Activated CD8-positive, alpha-beta memory T cell treated with anti-CD3 and anti-CD28 coated beads, Interleukin-2, amount 50 U/mL, for 1 hour (primary cell): ENCODE measurements at regions not wholly inside any gene's neighbourhood (a gene's known extent, or its start where the extent isn't known, plus 50 kb on each side); places are given as distances from the start of the nearest gene placed in this dataset.

Experiments used
- DNase-seq: peaks from one replicate; pipeline ENCODE4 v3.0.0-alpha.2; 2020; ENCODE audit errors: extremely low read depth

DNA sequence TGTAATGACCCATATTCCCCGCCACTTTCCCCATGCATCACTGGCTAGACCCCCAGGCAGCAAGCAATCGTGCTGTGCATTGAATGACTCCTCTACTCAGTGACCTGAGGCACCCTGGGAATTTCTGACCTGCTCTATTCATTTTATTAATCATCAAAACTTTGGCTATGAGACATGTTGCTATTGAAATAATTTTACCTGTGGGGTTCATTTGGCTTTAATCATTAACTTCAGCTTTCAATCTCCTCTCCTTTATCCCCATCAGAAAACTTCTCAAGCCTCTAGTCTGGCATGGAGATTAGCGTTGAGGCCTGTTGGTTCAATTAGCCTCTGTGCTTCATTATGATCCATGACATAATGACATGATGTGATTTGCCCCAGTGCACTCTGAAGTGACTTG, 429.0 kb downstream of the ZNF608 start:
- DNase-seq = no peak

- no peak for DNase-seq
Observed at GRCh38 chr5:124315741-124316415, 430.6 kb downstream of the ZNF608 start.

DNA sequence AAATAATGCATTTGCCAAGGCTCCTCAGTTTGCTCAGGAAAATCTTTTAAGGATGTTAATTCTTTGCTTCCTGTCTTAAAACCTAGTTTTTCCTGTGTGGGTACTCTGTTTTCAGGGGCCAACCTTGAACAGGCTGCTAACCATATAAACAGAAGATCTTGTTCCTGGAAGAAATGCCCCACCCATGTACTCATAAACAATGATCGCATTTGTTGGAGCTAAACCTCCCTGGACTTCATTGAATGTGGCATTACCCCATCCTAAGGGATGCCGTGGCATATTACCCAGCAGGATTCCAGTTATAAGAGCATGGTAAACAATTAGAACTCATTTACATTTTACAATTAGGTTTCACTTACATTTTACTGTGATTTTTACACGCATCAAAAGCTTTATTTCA, 436.0 kb downstream of the ZNF608 start:
- no peak for DNase-seq

GRCh38 chr5:124309241-124309980, 437.0 kb downstream of the ZNF608 start:
- no peak for DNase-seq

GRCh38 chr5:124303366-124303765, 443.1 kb downstream of the ZNF608 start:
- no peak for DNase-seq

GRCh38 chr5:124302533-124302932, 443.9 kb downstream of the ZNF608 start:
- DNase-seq = no peak

- DNase-seq = no peak
Observed at GRCh38 chr5:124301850-124302249, 444.6 kb downstream of the ZNF608 start.

- no peak for DNase-seq
Observed at GRCh38 chr5:124300815-124301621, 445.4 kb downstream of the ZNF608 start.

DNA sequence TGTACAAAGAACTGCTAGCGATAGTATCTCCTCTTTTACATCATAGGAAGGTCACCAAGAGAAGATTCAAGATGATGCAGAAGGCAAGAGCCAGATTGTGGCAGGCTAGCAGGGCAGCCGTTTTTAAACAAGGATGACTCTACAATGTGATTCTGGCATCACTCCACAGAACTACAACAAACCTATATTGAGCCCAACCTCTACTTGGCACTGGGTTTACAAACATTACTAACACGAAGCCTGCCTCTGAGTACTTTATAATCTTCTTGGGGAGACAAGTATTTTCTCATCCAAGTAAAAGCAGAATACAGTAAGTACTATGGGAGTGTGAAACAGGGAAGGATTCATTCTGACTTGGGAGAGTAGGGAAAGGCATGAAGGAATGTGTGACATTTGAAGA, 448.6 kb downstream of the ZNF608 start:
- DNase-seq = no peak

DNA sequence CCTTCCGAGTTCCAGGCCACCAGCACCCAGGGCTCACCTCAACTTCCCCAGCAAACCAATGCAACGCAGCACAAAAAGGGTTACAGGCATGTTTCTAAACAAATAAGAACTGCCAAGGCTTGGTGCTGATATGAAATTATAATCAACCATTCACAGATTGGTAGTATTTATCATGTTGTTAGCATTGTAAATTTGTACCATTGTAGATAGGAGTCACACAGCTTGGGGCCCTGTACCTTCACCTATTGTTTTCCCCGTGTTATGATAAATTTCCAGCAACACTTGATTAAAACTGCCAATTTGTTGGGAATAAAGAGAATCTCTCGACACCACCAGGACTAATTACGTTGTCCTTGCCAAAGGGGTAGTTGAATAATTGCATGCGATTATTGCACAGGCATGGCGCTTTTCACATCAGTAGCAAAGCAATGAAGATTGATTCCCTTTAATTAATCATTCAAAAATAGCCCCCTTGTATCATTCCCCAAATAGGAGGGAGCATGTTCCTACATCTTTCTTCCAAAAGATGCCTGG, 454.1 kb downstream of the ZNF608 start:
- DNase-seq = no peak

- DNase-seq = no peak
Observed at GRCh38 chr5:124289641-124290311, 456.7 kb downstream of the ZNF608 start.

DNA sequence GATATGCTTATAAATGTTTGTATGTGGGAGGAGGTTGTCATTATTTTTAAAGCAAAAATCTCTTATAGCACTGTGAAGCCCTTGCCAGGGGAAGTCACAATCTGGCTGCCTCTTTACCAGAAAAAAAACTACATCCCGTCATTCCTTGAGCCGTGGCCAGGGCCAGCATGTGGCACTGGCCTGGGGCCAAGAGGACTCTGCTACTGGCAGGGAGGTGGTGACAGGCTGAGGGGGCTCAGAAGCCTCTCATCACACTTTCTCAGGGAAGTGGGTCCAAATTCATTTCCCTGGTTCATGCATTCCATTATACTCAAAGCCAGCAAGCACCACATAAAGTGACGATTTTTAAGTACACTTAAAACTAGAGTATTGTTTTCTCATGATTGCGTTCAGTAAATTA, 457.3 kb downstream of the ZNF608 start:
- DNase-seq = no peak

DNA sequence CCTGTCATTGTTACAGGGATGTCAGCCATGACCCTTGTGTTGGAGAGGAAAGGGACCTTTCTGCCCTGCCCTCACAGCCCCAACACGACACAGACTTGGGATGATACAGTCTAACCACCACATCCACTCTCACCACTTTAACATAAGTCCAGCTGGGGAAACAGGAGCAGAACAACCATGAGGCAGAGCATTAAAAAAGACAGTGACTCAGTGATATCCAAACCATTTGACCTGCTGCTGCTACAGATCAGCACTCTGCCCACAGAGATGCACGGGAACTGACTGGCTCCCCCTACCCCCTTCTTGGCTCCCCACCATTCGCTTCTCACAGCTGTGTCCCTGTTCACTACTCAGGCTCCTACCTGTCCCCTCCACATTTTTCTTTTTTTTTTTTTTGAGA, 458.6 kb downstream of the ZNF608 start:
- no peak for DNase-seq

- no peak for DNase-seq
Observed at GRCh38 chr5:124285733-124286132, 460.7 kb downstream of the ZNF608 start.

DNA sequence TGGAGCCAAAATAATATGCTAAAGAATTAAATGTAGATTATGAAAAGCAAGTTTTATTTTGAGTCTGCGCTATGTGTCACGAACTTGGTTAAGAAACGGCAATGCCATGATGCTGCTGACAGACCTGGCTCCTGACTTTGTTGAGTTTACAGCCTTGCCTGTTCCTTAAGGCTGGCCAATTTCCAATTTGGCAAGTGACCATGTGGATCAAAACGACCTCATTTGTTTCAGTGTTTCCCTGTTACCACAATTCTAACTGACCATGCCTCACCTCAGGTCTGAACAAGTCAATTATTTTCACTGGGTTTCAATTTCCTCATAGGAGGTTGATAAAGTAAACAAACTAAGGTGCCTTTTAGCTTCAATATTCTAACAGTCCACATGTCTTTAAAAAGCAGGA, 461.4 kb downstream of the ZNF608 start:
- no peak for DNase-seq

DNA sequence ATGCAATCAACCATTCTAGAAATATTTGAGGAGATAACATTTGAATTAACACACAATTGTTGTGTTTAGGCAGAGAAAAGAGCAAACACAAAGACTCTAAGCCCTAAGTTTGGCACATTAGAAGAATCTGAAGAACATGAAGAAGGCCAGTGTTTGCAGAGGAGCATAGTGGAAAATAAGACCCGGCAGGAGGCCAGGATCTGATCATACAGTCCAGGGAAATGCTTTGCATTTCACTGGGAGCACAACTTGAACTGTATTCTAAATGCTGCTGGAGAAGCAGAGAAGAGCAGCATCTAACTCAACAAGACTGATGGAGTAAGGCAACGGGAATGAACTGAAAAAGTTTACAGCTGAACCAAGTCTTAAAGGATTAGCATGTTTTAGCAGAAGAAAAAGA, 463.4 kb downstream of the ZNF608 start:
- no peak for DNase-seq

GRCh38 chr5:124280079-124280478, 466.4 kb downstream of the ZNF608 start:
- DNase-seq = no peak

DNA sequence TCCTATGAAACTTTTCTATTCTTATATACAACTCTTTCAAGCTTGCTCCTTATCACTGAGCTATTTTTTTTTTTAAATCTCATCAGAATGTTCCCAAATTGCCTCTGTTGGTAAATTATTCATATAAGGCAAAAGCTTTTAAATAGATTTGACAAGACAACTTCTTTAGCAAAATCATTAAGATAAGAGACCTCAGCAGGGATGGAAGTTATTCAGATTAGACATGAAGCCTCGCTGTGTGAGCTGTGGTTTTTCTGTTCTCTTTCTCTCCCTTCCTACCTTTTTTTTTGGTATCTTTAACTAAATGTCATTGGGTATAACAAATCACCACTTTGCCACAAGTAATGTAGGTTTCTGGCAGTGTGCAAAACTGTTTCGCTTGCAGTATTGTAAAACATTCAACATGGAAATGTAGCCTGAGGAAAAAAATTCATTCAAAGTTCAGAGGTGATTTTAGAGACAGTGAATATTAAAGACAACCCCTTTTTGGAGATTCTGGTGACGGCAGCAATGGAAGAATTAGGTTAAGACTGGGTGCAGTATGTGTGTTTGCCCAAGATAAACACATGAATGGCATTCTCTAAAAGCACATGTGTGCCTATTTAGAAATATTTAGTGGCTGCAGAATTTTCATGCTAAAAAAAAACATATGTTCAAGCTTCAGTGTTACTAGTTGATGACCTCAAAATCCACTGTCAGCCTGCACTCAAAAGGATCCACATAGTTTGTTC, 467.1 kb downstream of the ZNF608 start:
- no peak for DNase-seq

DNA sequence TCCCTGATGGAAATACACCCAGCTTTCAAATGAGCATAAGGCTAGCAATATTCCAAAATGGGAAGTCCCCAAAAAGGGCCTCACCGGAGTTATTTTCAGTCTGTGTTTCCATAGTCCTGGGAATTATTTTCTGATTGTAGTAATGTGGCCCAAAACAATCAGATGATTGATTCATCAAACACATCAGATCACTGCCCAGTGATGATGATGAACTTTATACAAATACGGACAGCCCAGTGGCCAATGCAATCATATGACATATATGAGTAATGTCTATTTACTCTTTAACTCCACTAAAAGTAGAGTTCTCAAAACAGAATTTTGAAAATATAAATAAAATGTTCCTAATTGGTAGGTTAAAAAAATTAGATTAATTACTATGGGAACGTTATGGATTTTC, 467.8 kb downstream of the ZNF608 start:
- no peak for DNase-seq

GRCh38 chr5:124277767-124278545, 468.5 kb downstream of the ZNF608 start:
- no peak for DNase-seq
